NCI-H345 treated with DMSO at 0.1 percent for 48 hours (cell line): ENCODE measurements at regions not wholly inside any gene's neighbourhood (a gene's known extent, or its start where the extent isn't known, plus 50 kb on each side); places are given as distances from the start of the nearest gene placed in this dataset.
"Not testable (repeated sequence)": the region's sequence is repeated elsewhere in the genome, so short reads cannot be mapped to it uniquely, and the experiment has no call there.

Experiments
- DNase-seq: peaks from one replicate; lab custom pipeline; 2025; ENCODE audit not compliant: unreplicated experiment; lab: John Stamatoyannopoulos, UW

GRCh38 chr12:17361224-17361623 is 728.8 kb downstream of the RERGL start:
- no peak for DNase-seq

GRCh38 chr12:17358835-17359234 is 731.2 kb downstream of the RERGL start:
- DNase-seq, result no peak

DNA sequence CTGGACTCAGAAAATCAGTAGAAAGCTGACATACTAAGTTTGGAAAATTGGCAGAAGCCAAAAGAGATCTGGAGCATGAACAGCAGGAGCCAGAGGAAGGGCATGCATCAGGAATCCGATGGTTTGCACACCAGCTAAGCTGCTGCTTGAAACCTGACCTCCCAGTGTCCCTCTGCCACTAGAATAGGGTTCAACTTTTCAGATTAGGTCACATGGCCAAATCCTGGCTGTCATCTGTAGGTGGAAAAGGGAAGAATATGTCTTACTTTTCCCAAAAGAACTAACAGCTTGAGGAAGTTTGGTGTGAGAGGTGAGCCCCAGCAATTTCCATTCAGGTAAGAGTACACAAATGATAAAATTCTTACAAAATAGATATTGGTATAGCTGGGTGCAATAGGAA is 732.6 kb downstream of the RERGL start:
- DNase-seq, result no peak

GRCh38 chr12:17352164-17352563 is 737.8 kb downstream of the RERGL start:
- DNase-seq, result no peak

DNA sequence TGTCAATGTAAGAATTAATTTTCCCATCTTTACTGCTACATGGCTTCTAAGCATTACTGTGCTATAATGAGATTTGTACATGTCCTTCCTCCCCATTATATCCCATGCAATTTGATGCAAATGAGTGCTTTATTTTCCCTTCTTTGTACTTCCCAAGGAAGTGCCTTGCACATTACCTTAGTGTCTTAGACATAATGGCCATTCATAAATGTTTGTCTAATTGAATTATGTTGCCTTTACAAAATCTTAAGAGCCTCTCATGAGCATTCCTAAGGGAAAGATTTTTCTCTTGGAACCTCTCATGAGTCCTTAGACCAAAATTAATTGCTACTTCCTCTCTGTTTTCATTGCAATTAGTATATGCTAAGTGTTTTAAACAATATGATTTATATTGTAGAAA is 741.7 kb downstream of the RERGL start:
- no peak for DNase-seq

DNA sequence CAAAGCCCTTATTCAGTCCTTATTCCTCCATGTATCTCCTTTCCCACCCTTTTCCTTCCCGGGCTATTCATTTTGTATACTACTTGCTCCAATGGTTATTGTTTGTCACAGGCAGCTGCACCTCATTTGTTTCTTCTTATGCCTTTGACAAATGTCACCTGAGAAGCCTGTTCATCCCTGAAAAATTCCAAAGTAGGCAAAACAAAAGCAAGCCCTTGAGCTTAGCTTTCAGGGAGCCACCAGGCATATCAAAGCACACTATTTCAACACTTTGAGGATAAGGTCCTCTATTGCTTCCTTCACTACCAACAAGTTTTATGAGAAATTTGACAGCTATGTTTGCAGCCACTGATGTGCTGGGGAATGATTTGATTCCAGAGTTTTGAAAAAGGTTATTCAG is 738.7 kb upstream of the LMO3 start:
- DNase-seq, result peak; percentile 51

- DNase-seq, result no peak
These were observed 736.5 kb upstream of the LMO3 start for GRCh38 chr12:17342381-17342961.

DNA sequence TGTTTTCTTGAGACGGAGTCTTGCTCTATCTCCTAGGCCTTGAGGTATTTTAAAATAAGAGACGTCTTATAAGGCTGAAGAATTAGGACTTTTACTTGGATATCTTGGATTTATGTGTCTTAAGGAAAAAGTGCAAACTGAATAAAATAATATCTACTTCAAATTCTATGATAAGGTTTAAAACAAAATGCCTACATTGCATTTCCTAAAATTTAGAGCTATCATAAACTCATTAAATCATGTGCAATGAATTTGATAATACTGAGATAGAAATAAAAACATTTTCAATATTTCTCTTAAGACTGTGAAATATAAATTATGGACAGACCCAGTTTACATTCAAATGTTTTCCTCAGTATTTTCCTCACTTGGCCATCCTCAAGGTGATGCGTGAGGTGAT is 729.5 kb upstream of the LMO3 start:
- DNase-seq, result no peak

DNA sequence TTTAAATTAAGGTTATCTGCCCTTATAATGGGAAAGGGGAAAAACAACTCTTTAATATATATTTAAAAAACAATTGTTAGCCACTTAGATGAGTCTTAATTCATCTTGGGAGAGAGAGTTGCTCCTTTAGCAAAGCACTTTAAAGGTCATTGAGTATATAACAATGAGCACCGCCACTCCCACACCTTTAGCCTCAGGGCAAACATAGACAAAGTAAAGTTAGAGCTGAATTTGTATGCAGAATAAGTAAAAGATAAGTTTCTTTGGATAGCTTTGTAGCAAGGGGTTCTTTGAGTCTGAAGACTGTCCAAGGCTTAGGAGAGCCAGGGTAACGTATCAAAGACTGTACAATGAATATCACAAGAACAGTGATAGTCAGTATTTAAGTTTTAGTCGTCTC is 728.8 kb upstream of the LMO3 start:
- DNase-seq, result no peak

DNA sequence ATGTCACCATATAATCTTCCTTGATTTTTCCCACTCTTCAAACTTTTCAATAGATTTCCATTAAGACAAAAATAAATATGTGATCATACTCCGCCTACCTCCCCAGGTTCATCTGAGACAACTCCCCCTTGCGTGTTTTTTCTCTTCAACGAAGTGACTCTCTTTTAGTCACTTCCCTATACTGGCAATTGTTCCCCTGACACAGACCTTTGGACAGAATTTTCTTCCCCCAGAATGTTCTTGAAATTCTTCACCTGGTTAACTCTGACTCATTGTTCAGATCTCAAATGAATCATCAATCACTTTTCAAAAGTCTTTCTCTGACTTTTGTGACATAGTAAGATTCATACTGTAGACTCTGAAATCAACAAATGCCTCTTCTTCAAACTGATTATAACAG is 727.3 kb upstream of the LMO3 start:
- no peak for DNase-seq

DNA sequence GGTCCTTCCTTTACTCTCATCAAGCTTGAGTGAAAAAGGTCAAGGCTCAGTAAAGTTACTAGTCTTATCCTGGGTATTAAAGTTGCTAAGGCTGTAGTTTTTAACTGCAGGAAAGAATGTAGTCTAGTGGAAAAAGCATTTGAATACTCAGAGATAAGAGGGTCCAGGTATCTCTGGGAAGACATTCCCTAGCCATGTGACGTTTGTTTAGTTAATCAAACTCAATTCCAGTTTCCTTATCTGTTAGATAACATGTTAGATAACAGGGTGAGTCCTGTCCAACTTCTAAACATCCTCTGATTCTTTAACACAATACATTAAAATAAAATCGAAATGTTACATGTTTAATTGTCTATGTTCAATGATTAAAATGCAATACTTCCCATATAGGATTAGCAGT is 720.7 kb upstream of the LMO3 start:
- no peak for DNase-seq

DNA sequence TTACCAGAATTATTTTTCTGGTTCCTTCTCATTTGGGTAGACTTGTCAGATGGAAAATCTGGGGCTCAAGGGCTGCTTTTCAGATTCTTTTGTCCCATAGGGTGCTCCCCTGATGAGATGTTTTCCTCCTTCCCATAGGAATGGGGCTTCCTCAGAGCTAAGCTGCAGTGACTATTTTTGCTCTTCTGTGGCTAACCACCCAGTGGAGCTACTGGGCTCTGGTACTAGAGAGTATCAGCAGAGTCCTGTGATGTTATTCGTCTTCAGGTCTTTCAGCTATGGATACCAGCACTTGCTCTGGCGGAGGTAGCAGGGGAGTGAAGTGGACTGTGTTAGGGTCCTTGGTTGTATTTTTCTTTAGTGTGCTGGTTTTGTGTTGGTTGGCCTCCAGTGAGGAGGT is 716.1 kb upstream of the LMO3 start:
- DNase-seq, result no peak

DNA sequence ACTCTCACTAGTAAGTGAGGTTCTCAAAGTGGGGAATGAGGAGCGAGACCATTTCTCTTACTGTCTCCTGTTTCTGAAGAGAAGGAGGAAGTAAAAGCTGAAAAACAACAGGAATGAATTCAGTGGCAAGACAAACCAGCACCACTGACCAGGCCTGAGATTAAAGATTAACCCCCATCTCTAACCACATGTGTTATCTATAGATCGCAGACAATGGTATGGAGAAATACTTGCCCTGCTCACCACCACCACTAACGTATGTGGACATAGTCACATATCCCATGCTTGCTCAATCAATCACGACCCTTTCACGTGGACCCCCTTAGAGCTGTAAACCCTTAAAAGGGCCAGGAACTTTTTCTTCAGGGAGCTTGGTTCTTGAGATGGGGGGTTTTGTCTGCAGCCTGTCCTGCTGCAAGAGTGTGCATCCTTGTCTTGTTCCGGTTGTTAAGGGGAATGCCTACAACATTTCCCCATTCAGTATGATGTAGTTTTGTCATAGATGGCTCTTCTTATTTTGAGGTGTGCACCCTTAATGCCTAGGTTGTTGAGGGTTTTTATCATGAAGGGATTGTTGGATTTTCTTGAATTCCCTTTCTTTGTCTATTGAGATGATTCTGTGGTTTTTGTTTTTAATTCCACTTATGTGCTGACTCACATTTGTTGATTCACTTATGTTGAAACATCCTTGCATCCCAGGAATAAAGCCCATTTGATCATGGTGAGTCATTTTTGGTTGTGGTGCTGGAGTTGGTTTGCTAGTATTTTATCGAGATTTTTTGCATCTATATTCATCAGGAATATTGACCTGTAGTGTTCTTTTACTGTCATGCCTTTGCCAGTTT is 698.8 kb upstream of the LMO3 start:
- DNase-seq, result no peak

- no peak for DNase-seq
These were observed 696.0 kb upstream of the LMO3 start for GRCh38 chr12:17302001-17302400.

DNA sequence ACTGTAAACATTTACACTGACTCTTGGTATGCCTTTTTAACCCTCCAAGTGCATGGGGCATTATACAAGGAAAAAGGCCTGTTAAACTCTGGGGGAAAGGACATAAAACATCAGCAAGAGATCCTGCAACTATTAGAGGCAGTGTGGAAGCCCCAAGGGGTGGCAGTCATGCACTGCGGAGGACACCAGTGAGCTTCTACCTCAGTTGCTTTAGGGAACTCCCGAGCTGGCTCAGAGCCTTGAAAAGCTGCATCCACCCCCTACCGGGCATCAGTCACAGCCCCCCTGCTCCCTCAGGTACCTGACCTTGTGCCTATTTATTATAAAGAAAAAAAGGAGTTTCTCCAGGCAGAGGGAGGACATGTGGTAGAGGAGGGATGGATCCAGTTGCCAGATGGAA is 695.6 kb upstream of the LMO3 start:
- no peak for DNase-seq

GRCh38 chr12:17296882-17297281 is 690.9 kb upstream of the LMO3 start:
- DNase-seq, result no peak

DNA sequence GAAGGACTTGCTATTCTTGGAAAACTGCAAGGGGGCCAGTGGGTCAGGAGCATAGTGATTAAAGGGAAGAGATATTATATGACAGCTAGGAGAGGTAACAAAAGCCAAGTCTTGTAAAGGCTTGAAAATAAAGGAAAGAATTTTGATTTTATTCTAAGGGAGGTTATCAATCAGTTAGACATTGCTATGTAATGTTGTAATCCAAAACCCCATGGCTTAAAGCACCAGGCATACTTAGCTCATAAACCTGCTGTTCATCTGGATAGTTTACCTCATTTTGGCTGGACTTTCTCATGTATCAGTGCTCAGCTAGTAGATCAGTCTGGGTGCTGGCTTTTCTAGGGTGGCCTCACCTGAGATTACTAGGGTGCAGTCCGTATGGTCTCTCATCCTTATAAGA is 680.9 kb upstream of the LMO3 start:
- no peak for DNase-seq

DNA sequence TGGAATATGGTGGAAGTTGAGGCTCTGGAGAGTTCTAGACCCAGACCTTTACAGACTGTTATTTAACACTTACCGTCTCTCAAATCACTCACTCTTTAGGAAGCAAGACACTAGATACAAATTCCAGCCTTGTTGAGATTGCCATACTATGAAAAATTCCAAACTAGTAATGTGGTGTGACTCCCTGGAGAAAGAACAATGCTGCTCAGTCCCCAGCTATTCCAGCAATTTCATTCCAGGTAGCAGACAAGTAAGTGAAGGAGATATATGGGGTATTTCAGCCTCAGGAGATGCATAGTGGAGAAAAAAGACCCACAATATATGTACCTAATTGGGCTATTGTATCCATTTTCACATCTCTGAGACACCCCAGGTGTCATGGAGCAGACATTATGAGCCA is 678.9 kb upstream of the LMO3 start:
- no peak for DNase-seq

GRCh38 chr12:17283563-17283962 is 677.6 kb upstream of the LMO3 start:
- DNase-seq, result no peak

DNA sequence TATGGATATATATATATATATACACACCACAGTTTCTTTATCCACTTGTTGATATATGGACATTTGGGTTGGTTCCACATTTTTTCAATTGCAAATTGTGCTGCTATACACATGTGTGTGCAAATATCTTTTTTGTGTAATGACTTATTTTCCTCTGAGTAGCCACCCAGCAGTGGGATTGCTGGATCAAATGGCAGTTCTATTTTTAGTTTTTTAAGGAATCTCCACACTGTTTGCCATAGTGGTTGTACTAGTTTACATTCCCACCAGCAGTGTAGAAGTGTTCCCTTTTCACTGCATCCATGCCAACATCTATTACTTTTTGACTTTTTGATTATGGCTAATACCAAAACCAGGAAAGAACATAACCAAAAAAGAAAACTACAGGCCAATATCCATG is 676.2 kb upstream of the LMO3 start:
- not testable (repeated sequence) for DNase-seq

- no peak for DNase-seq
These were observed 673.0 kb upstream of the LMO3 start for GRCh38 chr12:17278946-17279345.

GRCh38 chr12:17276196-17276595 is 670.2 kb upstream of the LMO3 start:
- DNase-seq, result no peak

- no peak for DNase-seq
These were observed 660.9 kb upstream of the LMO3 start for GRCh38 chr12:17266856-17267255.
